ENCODE measurements at regions not wholly inside any gene's neighbourhood (a gene's known extent, or its start where the extent isn't known, plus 50 kb on each side); places are given as distances from the start of the nearest gene placed in this dataset.

DNA sequence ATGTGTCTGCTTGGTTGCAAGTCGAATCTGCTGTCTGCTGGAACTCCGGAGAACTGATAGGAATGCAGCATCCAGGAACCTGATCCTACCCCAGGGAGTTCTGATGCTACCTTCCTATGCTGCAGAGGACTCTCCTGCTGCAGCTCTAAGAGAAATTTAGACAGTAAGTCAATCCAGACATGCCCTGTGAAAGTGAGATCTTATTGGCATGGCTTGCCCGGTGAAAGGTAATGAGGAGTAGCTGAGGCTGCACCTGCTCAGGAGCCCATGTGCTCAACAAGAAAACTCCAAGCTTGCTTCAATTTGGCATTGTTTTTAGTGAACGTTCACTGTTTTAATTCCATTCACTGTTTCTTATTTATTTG is 217.3 kb upstream of the SERP2 start:
- TF ChIP-seq, protein P1, sequence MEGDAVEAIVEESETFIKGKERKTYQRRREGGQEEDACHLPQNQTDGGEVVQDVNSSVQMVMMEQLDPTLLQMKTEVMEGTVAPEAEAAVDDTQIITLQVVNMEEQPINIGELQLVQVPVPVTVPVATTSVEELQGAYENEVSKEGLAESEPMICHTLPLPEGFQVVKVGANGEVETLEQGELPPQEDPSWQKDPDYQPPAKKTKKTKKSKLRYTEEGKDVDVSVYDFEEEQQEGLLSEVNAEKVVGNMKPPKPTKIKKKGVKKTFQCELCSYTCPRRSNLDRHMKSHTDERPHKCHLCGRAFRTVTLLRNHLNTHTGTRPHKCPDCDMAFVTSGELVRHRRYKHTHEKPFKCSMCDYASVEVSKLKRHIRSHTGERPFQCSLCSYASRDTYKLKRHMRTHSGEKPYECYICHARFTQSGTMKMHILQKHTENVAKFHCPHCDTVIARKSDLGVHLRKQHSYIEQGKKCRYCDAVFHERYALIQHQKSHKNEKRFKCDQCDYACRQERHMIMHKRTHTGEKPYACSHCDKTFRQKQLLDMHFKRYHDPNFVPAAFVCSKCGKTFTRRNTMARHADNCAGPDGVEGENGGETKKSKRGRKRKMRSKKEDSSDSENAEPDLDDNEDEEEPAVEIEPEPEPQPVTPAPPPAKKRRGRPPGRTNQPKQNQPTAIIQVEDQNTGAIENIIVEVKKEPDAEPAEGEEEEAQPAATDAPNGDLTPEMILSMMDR (IDR thresholded peaks at IDR 0.05; ENCODE audit: insufficient read depth, low read length, missing control alignments): no peak
- ChIA-PET CTCF (interaction anchor here (1.4 kb wide), 1 partner anchor 34 kb away, joined by 5 read pairs; no protein-coding TSS in a partner anchor), POLR2A (no interaction called here)
- no peak for DNase-seq (ENCODE audit: low read depth, low spot score)
- no peak overlapping the region for H3K4me3 ChIP-seq (ENCODE audit: low read depth, low read length)

DNA sequence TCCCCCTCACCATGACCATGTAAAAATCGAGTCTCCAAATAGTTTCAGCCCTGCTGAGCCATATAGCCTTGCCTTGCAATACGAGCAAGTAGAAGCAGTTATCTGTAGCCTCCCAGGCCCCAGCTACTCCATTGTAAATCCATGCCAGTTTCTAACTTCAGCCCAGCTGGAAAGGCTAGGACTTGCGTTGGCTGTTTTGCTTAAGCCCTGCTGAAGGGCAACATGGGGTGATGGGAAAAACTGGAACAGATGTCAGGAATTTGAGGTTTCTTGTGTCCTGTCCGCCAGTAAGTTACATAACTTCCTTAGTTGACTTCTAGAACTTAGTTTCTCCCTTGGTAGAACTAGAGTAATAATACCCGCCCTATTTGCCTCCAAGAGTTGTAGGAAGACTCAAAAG is 216.0 kb upstream of the SERP2 start:
- POLR2A ChIA-PET: no interaction called here
- CTCF ChIA-PET: no interaction called here
- TF ChIP-seq, protein P1 (IDR thresholded peaks at IDR 0.05; ENCODE audit: insufficient read depth, low read length, missing control alignments): no peak
- no peak overlapping the region for H3K4me3 ChIP-seq (ENCODE audit: low read depth, low read length)
- DNase-seq (ENCODE audit: low read depth, low spot score): no peak

DNA sequence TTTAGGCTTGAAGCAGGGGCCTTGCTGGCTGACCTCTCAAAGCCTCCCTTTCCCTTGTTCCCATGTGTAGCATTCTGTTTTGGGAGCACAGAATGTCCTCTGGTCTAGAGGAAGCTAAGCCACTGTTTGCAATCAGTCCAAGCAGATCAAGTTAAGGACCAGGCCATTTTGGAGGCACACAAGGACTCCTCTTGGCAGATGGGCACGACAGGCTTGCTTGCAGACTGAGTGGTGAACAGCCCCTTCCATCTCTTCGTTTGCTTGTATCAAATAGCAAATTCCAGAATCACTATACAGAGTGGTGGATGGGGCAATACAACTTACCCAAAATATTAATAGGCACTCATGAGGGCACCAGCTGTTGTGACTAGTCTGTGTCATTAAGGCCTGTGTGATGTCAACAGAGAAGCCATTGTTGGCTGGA is 215.5 kb upstream of the SERP2 start:
- CTCF ChIA-PET: no interaction called here
- TF ChIP-seq, protein P1 (IDR thresholded peaks at IDR 0.05; ENCODE audit: insufficient read depth, low read length, missing control alignments): no peak
- POLR2A ChIA-PET: no interaction called here
- no peak for DNase-seq (ENCODE audit: low read depth, low spot score)
- H3K4me3 ChIP-seq (ENCODE audit: low read depth, low read length): no peak overlapping the region

DNA sequence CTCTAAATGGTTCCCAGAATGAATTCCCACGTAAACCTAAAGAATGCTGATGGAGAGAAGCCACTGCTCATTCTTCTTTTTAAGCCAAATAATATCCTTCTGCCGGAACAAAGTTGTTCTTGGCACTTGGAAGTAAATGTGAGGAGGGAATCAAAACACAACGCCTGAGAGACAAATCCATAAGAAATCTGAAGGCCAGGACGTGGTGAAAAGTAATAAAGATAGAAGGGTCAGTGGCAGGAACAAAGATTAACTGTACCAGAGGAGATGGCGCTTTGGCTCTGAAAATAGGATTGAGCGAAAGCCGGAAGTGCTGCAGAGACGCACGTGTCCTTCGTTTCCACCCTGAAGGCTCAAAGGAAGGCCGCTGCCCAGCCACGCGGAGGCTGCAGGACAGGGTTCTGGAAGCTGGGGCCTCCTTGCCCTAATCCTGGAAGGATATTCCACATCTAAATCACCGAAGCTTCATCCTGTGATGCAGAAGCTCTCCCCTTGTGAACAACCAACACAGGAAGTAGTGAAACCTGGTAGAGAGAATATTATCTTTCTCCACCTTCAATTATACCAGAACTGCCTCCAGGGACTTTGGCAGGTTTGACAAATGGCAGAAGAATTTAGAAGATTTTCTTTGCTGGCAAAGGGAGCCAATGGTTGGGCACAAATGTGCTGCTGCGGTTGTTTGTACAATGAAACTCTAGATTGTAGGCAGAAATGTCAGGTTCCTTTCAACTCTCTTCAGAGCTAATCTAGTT is 214.6 kb upstream of the SERP2 start:
- TF ChIP-seq, protein P1 (IDR thresholded peaks at IDR 0.05; ENCODE audit: insufficient read depth, low read length, missing control alignments): no peak
- ChIA-PET CTCF (no interaction called here), POLR2A (no interaction called here)
- no peak overlapping the region for H3K4me3 ChIP-seq (ENCODE audit: low read depth, low read length)
- no peak for DNase-seq (ENCODE audit: low read depth, low spot score)

DNA sequence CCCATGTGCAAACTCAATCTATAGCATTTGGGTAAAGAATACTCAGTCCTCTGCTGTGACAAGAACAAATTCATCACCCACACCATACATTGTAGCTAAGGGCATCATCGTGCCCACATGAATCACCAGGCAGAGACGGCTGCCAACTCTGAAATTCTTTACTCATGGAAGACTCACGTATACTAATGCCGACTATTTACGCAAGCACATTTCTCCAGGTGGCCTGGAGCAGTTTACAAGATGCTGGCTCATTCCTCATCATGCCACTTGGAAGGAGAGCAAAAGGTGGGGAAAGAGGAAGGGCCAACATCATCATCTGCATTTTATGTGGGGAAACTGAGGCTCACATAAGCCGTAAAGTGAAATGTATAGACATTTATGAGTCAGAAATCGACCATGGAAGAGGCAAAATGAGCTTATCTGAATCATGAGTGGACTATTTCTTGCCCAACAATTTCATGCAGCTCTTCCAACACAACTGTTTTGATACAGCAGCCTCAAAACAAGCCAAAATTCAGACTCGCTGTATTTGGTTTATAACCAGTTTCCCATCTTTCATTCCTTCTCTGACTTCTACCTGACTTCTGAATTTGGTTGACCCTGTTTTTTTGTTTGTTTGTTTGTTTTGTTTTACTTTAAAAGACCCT is 213.9 kb upstream of the SERP2 start:
- no peak for DNase-seq (ENCODE audit: low read depth, low spot score)
- ChIA-PET CTCF (interaction anchor here (1.5 to 1.8 kb wide), 2 partner anchors 31 to 251 kb away, joined by 3 to 4 read pairs; no protein-coding TSS in a partner anchor), POLR2A (no interaction called here)
- no peak overlapping the region for H3K4me3 ChIP-seq (ENCODE audit: low read depth, low read length)
- TF ChIP-seq, protein P1 (IDR thresholded peaks at IDR 0.05; ENCODE audit: insufficient read depth, low read length, missing control alignments): no peak

DNA sequence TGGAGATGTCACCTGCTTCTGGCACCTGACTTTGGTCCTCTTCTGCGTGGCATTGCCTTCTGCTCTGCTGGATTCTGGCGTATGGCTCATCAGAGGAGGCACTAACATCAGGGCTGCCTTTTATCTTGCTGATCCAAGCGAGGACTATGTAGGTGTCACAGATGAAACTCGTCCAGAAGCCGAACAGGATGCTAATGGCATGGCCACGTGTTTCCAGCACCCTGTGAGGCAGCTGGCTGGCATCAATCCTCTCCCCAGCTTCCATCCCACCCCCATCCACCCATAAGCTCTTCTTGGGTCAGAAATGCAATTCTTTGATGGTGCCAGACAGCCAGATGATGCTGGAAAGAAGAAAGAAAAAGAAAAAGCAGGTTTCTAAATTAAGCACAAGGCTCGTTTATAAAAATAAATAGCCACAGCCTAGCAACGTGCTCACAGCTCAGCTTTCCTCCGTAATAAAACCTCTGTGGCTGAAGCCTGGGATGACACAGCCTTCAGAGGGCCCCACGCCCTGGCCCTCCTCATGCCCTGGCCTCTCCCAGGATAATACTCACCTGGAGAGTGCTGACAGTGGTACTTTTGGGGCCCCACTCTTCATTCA is 212.9 kb upstream of the SERP2 start:
- no peak overlapping the region for H3K4me3 ChIP-seq (ENCODE audit: low read depth, low read length)
- TF ChIP-seq, protein P1 (IDR thresholded peaks at IDR 0.05; ENCODE audit: insufficient read depth, low read length, missing control alignments): no peak
- no peak for DNase-seq (ENCODE audit: low read depth, low spot score)
- POLR2A ChIA-PET: no interaction called here
- CTCF ChIA-PET: interaction anchor here (1.5 to 1.8 kb wide), 2 partner anchors 30 to 252 kb away, joined by 3 to 4 read pairs; no protein-coding TSS in a partner anchor

All from AG04449 (cell line).